ENCODE measurements at regions not wholly inside any gene's neighbourhood (a gene's known extent, or its start where the extent isn't known, plus 50 kb on each side); places are given as distances from the start of the nearest gene placed in this dataset.

GRCh38 chrX:95797344-95797743, 887.3 kb upstream of the DIAPH2 start:
- TF ChIP-seq POLR2A (IDR thresholded peaks at IDR 0.05; ENCODE audit: control extremely low read depth in 1 of 2, low read depth in 2 of 2, low read length in 2 of 2) (no peak), POLR2AphosphoS5 (IDR thresholded peaks at IDR 0.05; ENCODE audit: low read depth, low read length) (no peak), JUND (IDR thresholded peaks at IDR 0.05; ENCODE audit: low read length) (no peak), TCF12 (IDR thresholded peaks at IDR 0.05; ENCODE audit: low read depth, low read length) (no peak), CTCF (IDR thresholded peaks at IDR 0.05; ENCODE audit: control extremely low read depth in 1 of 3, insufficient read depth in 1 of 3, low read depth in 1 of 3, low read length in 3 of 3) (no peak), CEBPB (IDR thresholded peaks at IDR 0.05; ENCODE audit: low read depth, low read length) (no peak), SIN3A (conservative IDR thresholded peaks at IDR 0.05 in 1 of 2, IDR thresholded peaks at IDR 0.05 in 1 of 2; ENCODE audit: low read depth in 1 of 2, low read length in 2 of 2) (no peak), EP300 (IDR thresholded peaks at IDR 0.05; ENCODE audit: borderline replicate concordance in 1 of 2, low read depth in 2 of 2, low read length in 2 of 2) (no peak), TEAD4 (IDR thresholded peaks at IDR 0.05; ENCODE audit: low read depth, low read length) (no peak), SAP30 (IDR thresholded peaks at IDR 0.05; ENCODE audit: insufficient read depth, insufficient replicate concordance, low read length) (no peak), SP1 (IDR thresholded peaks at IDR 0.05; ENCODE audit: low read depth, low read length) (no peak)
- TF ChIP-seq, protein P1, sequence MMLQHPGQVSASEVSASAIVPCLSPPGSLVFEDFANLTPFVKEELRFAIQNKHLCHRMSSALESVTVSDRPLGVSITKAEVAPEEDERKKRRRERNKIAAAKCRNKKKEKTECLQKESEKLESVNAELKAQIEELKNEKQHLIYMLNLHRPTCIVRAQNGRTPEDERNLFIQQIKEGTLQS (IDR thresholded peaks at IDR 0.05; ENCODE audit: insufficient read depth, low read depth, low read length), result no peak

Measured in H1 (cell line).